ENCODE measurements at regions not wholly inside any gene's neighbourhood (a gene's known extent, or its start where the extent isn't known, plus 50 kb on each side); places are given as distances from the start of the nearest gene placed in this dataset.

DNA sequence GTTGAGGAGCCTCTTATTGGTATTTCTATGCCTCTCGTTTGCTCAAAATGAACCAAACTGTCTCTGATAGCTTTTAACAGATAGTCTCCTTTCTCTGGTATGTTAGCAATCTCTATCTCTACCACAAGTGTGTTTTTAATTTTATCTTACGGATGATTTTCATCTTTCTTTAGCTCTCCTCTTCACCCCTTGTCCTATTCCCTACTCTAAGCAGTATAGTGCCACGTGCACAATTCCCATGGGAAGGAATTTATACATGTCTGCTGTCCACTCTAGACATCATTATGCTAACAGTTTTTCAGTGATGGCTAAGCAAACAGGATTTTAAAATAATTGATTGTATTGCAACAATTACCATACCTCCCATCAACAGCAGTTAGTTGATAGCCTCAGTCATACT, 177.3 kb downstream of the CYB561 start:
- H3K56ac ChIP-seq (ENCODE audit: insufficient read length, low read depth, low read length), result no peak overlapping the region
- no peak overlapping the region for H3K4ac ChIP-seq (ENCODE audit: low read depth, low read length)
- no peaks in the 10 kb centered on the region for H3K79me2 ChIP-seq (ENCODE audit: insufficient read depth, low read length)
- no peak overlapping the region for H2AK5ac ChIP-seq (ENCODE audit: insufficient read length, low read length)
- no peak overlapping the region for H2BK20ac ChIP-seq (ENCODE audit: low read depth, low read length, poor library complexity, severe bottlenecking)
- no peak overlapping the region for H2BK120ac ChIP-seq (ENCODE audit: low read depth, low read length, poor library complexity, severe bottlenecking)
- no peaks in the 10 kb centered on the region for H3K27me3 ChIP-seq (ENCODE audit: insufficient read depth, low read length)
- H3K23ac ChIP-seq (ENCODE audit: insufficient read length, low read depth, low read length), result no peak overlapping the region
- no peak overlapping the region for H3K27ac ChIP-seq (ENCODE audit: insufficient read length, low read depth, low read length)
- no peak overlapping the region for H3K18ac ChIP-seq (ENCODE audit: insufficient read length, low read depth, low read length)
- no peak overlapping the region for H3T11ph ChIP-seq (ENCODE audit: low read length)
- TF ChIP-seq, protein P1, sequence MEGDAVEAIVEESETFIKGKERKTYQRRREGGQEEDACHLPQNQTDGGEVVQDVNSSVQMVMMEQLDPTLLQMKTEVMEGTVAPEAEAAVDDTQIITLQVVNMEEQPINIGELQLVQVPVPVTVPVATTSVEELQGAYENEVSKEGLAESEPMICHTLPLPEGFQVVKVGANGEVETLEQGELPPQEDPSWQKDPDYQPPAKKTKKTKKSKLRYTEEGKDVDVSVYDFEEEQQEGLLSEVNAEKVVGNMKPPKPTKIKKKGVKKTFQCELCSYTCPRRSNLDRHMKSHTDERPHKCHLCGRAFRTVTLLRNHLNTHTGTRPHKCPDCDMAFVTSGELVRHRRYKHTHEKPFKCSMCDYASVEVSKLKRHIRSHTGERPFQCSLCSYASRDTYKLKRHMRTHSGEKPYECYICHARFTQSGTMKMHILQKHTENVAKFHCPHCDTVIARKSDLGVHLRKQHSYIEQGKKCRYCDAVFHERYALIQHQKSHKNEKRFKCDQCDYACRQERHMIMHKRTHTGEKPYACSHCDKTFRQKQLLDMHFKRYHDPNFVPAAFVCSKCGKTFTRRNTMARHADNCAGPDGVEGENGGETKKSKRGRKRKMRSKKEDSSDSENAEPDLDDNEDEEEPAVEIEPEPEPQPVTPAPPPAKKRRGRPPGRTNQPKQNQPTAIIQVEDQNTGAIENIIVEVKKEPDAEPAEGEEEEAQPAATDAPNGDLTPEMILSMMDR (conservative IDR thresholded peaks at IDR 0.05), result no peak
- no peak overlapping the region for H3K9ac ChIP-seq (ENCODE audit: extremely low read depth, insufficient read length, low read length)
- no peaks in the 10 kb centered on the region for H4K20me1 ChIP-seq (ENCODE audit: control insufficient read depth, insufficient read depth, insufficient read length)
- peaks cover 2% of the 10 kb centered on the region for H3K23me2 ChIP-seq (ENCODE audit: insufficient read length, low read depth, low read length, poor library complexity, severe bottlenecking)
- no CpG with 5 or more reads among the region's 3 CpGs for WGBS (ENCODE audit: extremely low coverage, insufficient read length, low lambda C conversion rate)
- Mint-ChIP-seq H3K27me3 (ENCODE audit: low read depth) (no peaks in the 10 kb centered on the region), H3K4me3 (no peak overlapping the region), H3K27ac (no peak overlapping the region), H3K9me3 (no peaks in the 10 kb centered on the region; a peak in 1 of 5 replicates), H3K36me3 (ENCODE audit: insufficient read depth in 1 of 3, low read depth in 3 of 3) (no peaks in the 10 kb centered on the region), H3K4me1 (peaks cover 5% of the 10 kb centered on the region in 2 experiments; a peak in 2 of 4 replicates)
- no peaks in the 10 kb centered on the region for H3K79me1 ChIP-seq (ENCODE audit: insufficient read depth, low read depth, low read length, poor library complexity, severe bottlenecking)
- H2BK5ac ChIP-seq (ENCODE audit: insufficient read length, low read length), result no peak overlapping the region
- H2BK15ac ChIP-seq (ENCODE audit: low read depth, low read length), result no peak overlapping the region
- H4K91ac ChIP-seq (ENCODE audit: insufficient read length, low read depth, low read length), result no peak overlapping the region
- DNase-seq, result no peak
- H3K14ac ChIP-seq (ENCODE audit: insufficient read depth, low read length), result no peak overlapping the region
- H3K4me2 ChIP-seq (ENCODE audit: insufficient read depth, insufficient read length, low read length), result no peak overlapping the region
- no peak overlapping the region for H2AFZ ChIP-seq (ENCODE audit: low read length)
- H3K4me1 ChIP-seq (ENCODE audit: insufficient read depth, low read length), result no peaks in the 10 kb centered on the region
- no peak overlapping the region for H4K8ac ChIP-seq (replicated peaks; ENCODE audit: insufficient read length, low read depth, low read length)
- H2BK12ac ChIP-seq (ENCODE audit: insufficient read length, low read depth, low read length), result no peak overlapping the region
- no peak overlapping the region for H4K5ac ChIP-seq (ENCODE audit: insufficient read length, low read depth, low read length)
- H3K9me3 ChIP-seq (ENCODE audit: control insufficient read depth, low read depth, low read length), result no peaks in the 10 kb centered on the region
